ENCODE measurements at regions not wholly inside any gene's neighbourhood (a gene's known extent, or its start where the extent isn't known, plus 50 kb on each side); places are given as distances from the start of the nearest gene placed in this dataset.
A peak's percentile ranks its signal among the peaks of the same experiment; 100 is the strongest.

- ChIA-PET POLR2A (no interaction called here), CTCF (no interaction called here)
- H3K36me3 Mint-ChIP-seq: peaks cover 18% of the 10 kb centered on the region
- ATAC-seq (0 out of 2 replicates have a peak, but pooled peaks have one; percentile 28), DNase-seq (ENCODE audit: low spot score) (no peak)
- H3K4me3 Mint-ChIP-seq: no peak overlapping the region
- no peaks in the 10 kb centered on the region; the same call in 1 of the 2 replicates for H3K27me3 Mint-ChIP-seq (ENCODE audit: low read depth)
- H3K27ac Mint-ChIP-seq: no peak overlapping the region
- TF ChIP-seq, protein P1, sequence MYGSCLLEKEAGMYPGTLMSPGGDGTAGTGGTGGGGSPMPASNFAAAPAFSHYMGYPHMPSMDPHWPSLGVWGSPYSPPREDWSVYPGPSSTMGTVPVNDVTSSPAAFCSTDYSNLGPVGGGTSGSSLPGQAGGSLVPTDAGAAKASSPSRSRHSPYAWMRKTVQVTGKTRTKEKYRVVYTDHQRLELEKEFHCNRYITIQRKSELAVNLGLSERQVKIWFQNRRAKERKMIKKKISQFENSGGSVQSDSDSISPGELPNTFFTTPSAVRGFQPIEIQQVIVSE (CRISPR knock-in tag; IDR thresholded peaks at IDR 0.05; ENCODE audit: borderline replicate concordance): no peak
- TF ChIP-seq, protein P2, sequence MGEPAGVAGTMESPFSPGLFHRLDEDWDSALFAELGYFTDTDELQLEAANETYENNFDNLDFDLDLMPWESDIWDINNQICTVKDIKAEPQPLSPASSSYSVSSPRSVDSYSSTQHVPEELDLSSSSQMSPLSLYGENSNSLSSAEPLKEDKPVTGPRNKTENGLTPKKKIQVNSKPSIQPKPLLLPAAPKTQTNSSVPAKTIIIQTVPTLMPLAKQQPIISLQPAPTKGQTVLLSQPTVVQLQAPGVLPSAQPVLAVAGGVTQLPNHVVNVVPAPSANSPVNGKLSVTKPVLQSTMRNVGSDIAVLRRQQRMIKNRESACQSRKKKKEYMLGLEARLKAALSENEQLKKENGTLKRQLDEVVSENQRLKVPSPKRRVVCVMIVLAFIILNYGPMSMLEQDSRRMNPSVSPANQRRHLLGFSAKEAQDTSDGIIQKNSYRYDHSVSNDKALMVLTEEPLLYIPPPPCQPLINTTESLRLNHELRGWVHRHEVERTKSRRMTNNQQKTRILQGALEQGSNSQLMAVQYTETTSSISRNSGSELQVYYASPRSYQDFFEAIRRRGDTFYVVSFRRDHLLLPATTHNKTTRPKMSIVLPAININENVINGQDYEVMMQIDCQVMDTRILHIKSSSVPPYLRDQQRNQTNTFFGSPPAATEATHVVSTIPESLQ (CRISPR knock-in tag; IDR thresholded peaks at IDR 0.05): no peak
- TF ChIP-seq NFE2L1 (CRISPR knock-in tag; IDR thresholded peaks at IDR 0.05) (no peak), PRDM15 (CRISPR knock-in tag; IDR thresholded peaks at IDR 0.05) (no peak), ZNF425 (CRISPR knock-in tag; conservative IDR thresholded peaks at IDR 0.05) (no peak)
- peaks cover 13% of the 10 kb centered on the region for H3K4me1 Mint-ChIP-seq
- H3K9me3 Mint-ChIP-seq: peaks cover 25% of the 10 kb centered on the region
Observed at GRCh38 chr3:74273555-74274402, 340.7 kb downstream of the CNTN3 start.

GRCh38 chr3:74273091-74273490 is 341.4 kb downstream of the CNTN3 start:
- CTCF ChIA-PET: no interaction called here
- Mint-ChIP-seq H3K27ac (no peak overlapping the region), H3K27me3 (ENCODE audit: low read depth) (no peaks in the 10 kb centered on the region; the same call in 1 of the 2 replicates), H3K9me3 (peaks cover 18% of the 10 kb centered on the region), H3K4me3 (no peak overlapping the region), H3K4me1 (peaks cover 13% of the 10 kb centered on the region), H3K36me3 (peaks cover 11% of the 10 kb centered on the region)
- DNase-seq (ENCODE audit: low spot score): no peak
- POLR2A ChIA-PET: no interaction called here
- ATAC-seq: no peak
- TF ChIP-seq MYBL2 (CRISPR knock-in tag; IDR thresholded peaks at IDR 0.05): no peak
- no peak for TF ChIP-seq E2F1 (CRISPR knock-in tag; IDR thresholded peaks at IDR 0.05)
- no peak for TF ChIP-seq ELF4 (CRISPR knock-in tag; IDR thresholded peaks at IDR 0.05; ENCODE audit: low read depth)
- no peak for TF ChIP-seq HMGA2 (CRISPR knock-in tag; IDR thresholded peaks at IDR 0.05)
- TF ChIP-seq MLX (CRISPR knock-in tag; IDR thresholded peaks at IDR 0.05): no peak
- no peak for TF ChIP-seq CTCF (IDR thresholded peaks at IDR 0.05)
- no peak for TF ChIP-seq ZNF263 (CRISPR knock-in tag; IDR thresholded peaks at IDR 0.05; ENCODE audit: low read depth)
- TF ChIP-seq CBFB (CRISPR knock-in tag; IDR thresholded peaks at IDR 0.05; ENCODE audit: low read depth): no peak
- no peak for TF ChIP-seq ZNF532 (CRISPR knock-in tag; IDR thresholded peaks at IDR 0.05; ENCODE audit: borderline replicate concordance)
- no peak for TF ChIP-seq GTF2I (CRISPR knock-in tag; conservative IDR thresholded peaks at IDR 0.05)
